LoVo (cell line): ENCODE measurements at regions not wholly inside any gene's neighbourhood (a gene's known extent, or its start where the extent isn't known, plus 50 kb on each side); places are given as distances from the start of the nearest gene placed in this dataset.

Experiments
- DNase-seq: peaks from one replicate; pipeline ENCODE4 v3.0.0-alpha.2; 2016; ENCODE audit warnings: low spot score

DNA sequence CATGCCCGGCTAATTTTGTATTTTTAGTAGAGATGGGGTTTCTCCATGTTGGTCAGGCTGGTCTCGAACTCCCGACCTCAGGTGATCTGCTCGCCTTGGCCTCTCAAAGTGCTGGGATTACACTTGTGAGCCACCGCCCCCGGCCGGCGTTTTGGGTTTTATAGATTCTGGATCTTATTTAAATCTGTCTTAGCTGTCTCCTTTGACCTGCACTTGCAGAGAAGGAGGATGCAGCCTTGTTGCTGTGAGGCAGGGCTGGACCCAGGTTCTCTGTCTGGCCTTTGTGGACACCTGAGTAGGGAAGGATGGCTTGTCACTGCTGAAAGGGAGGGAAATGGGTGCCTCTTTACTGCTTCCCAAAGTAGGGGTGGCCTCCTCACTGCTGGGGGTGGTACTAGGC lies 83.0 kb upstream of the HS6ST1 start:
- DNase-seq: no peak

DNA sequence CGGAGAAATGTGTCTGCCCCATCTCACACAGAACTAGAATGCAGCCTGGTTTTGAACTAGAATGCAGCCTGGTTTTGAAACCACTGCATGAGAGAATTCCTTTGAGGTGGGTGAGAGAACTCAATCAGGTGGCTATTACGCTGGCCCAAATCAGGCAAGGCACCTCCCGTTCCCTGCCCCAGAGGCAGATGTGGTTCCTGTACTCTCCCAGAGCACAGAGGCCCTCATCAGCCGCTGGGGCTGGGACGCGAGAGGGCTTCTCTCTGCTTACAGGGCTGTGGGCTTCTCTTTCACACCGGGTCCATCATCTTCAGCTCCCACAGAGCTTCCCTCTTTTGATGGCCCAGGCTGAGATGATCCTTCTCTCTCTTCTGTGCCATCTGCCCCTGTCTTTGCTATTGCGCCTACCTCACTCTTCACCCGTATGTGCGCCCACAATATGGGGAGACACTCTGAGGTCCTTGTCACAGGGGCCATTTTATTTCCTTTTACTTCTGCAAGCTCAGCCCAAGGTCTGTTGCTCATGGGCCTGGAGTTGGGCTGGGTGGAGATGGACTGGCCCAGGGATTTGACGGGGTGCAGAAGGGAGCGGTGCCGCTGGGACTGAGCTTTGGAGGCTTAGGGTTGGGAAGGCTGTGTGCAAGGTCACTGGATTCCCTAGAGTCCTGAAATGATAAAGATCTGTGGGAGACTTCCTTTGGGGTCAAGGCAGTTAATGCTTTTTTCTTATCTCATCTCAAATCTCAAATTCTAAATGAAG lies 84.4 kb upstream of the HS6ST1 start:
- DNase-seq: no peak

DNA sequence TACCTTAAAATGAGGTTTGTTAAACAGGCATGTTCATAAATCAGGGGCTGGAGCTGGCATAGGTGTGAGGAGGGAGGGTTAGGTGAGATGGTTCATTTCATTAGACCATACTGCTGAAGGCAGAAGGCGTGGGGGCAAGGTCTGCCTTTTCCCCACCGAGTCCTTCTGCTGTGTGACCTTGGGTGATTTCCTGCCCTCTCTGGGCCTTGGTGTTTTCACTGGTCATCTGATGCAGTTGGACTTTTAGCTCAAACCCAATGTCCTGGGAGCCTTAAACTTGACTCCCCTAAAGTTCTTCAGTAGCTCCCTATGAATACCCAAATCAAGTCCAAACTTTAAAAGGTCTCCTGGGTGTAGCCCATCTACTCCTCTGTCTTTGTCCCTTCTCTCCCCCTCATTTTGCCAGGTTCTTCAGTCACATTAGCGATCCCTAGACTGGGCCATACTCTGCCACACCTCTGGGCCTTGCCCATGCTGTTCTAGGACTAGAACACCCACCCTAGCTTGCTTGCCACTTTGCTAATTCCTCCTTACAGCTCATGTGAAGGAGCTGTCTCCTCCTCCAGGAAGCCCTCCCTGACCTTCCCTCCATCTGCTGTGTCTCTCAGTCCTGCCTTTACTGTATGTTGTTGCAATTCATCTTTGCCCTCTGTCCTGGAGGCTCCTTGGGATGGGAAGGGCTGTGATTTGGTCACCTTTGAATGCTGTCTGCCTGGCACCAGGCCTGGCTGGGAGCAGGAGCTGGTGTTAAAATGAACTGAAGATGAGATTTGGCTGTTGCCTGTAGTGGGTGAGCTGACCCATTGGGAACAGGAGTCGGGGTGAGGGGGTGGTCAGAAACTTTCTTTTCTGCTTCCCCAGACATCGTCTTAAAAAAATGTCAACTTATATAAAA lies 85.4 kb upstream of the HS6ST1 start:
- DNase-seq: no peak

DNA sequence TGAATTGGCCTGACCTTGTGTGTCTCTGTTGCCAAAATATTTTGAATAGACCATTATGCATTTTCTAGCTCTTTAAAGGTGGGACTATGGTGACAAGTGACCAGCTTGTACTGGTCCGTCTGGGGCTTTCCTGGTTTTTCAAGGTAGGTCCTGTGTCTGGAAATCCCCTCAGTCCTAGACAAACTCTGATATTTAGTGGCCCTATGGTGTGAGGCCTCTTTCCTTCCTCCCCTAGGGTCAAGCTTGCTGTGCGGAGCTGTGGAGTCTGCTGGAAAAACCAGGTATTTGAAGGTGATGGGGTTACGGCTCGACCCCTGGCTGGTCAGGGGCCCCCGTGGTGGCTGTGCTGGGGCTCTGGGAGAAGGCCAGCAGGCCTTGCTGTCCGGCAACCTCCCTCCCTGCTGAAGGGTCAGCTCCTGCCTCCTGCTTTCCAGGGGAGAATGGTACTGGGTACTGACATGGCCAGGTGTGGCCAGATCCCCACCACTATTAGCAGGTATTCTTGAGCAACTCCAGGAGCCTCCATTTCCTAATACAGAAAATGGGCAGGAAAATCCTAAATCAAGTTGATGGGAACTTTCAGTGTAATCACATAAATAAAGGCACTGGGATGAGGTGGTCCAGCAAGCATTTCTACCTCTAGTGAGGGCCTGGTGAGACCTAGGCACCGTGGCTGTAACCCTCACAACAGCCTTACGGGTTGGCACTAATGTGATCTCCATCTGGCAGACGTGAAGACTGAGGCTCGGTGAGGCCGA lies 86.2 kb upstream of the HS6ST1 start:
- DNase-seq: no peak

DNA sequence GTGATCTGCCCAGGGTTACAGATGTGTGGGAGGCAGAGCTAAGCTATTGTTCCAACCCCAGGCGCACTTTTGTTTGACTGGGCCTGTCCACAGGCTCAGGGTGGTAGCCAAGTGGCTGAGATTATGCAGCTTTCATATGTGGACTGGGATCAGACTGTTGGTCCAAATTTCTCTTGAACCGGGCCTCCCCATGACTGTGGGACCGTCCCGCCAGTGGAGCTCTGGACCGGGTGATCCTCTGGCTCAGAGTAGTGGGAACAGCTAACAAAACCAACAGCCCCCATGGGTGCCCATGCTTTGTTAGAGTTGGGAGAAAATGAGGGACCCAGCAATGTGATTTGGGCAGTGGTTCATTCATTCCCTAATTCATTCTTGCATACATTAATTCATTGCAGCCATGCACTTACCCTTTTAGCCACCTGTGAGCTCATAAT lies 86.8 kb upstream of the HS6ST1 start:
- no peak for DNase-seq

DNA sequence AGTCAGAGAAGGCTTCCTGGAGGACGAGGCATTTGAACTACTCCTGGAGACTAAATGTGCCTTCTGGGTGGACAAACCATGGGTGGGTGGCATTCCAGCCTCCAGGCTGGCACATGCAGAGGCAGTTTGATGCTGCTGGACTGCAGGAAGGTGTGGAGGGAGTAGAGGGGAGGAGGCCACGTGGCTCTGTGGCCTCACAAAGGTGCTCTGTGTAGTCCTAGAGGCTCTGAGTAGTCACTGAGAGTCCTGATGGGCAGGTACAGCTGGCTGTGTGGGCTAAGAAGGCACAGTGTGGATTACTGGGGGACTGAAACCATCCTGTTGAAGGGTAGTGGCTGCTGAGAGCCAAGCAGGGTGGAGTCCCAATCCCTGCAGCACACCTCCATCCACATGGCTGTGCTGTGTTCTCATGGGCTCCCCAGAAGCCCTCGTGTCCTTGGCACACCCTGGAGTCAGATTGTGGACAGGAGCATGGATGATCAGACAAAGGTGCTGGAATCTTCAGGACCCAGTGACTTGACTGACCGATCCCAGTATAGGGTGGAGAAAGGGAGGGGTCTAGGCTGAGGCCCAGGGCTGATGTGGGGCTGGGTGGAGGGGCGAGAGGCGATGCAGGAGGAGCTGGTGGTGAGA lies 87.4 kb upstream of the HS6ST1 start:
- no peak for DNase-seq

DNA sequence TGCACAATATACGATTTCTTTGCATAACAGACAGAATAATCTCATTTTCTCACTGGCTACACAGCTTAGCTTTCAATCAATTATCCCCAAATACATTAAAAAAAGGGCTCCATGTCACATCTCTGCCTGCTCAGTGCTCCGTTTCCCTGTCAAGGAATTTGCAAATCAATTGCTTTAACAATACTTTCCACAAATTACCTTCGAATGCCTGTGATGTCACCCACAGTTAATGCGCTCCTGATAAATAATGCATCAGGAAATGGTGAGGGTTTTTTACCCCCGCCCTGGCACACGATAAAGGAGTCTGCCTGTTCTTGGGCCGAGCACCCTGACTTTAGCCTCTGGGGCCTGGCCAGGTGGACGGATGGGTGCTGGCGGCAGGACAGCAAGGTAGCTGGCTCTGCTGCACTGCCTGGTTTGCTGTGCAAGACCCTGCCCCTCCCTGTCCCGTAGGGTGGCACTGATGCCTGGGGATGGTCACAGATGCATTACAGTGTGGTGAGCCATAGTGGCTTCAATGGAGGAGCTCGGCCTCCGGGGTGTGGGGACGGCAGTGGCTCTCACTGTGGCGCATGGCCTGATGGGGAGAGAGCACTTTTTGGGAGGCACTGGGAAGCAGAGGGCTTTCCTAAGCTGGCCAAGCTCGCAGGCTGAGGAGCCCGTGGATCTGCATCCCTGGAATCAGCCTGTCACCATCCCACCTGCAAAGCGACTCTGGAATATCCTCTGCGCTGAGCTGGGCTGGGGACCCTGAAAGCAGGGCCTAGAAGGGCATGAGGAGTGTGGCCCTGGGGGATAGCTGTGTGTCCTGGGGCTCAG lies 88.3 kb upstream of the HS6ST1 start:
- no peak for DNase-seq

DNA sequence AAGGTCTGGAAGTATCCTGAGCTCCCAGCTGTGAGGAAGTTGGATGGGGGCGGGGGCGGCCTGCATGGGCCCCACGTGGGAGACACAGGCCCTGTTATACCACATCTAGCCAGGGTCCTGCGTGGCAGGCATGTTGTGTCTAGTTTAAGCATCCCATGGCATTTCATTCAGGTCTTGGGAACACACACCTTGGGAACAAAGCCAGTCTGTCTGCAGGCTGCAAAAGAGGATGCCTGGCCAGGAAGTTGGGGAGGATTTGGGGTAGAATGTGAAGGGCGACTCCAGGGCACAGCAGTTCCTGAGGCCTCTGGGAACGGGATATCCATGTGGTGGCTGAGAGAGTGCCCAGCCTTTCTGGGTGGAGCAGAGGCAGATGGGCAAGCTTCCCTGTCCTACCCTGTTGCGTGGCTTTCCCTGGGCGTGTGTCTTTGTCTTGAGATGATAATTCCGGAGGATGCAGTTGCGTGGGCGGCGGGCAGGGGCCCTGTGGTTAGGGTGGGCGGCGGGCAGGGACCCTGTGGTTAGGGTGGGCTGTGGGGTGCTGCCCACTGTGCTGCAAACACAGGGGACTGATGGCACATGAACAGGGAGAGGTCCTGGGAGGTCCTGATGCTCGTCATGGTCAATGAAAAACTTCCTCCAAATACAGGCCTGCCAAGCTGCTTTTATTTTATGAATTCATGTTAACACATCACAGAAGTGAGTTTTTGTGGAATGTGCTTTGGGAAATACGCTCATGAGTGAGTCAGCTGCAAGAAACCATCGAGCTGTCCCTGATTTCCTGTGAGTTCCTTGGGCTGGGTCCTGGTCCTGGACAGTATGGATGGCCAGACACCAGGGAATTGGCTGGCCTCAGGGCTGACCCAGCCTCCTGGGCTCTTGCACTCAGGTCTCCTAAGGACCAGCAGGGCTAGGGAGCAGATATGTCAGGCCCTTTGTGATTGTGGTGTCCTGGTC lies 90.0 kb upstream of the HS6ST1 start:
- DNase-seq: no peak

DNA sequence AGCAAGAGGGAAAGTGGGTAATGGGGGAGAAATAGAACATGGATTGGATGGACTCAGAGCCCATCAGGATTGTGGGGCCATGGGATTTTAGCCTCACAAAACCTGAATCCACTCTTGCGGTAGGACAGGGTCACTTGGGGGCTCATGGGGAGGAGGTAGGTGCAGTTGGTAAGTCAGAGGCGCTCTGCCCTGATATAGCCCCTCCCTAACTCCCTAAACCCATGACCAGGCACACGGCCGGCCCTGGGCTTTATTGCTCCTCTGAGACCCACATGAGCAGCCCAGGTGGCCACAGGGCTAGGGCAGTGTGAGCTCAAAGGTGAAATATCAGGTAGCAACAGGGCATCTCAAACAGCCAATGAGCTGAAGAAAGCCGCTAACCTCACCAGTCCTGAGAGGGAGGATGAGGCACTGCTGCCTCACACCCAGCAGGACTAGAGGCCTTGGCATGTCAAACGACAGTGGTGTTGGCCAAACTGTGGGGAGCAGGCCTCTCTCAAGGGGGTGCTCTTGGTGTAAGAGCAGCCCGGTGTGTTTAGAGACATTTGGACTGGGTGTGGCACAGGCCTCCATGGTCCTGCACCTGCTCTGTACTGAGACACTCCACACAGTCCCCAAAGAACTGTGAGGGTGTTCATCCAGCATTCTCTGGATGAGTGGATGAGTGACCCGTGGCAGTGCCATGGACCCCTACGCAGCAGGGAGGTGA lies 90.8 kb upstream of the HS6ST1 start:
- DNase-seq: no peak

DNA sequence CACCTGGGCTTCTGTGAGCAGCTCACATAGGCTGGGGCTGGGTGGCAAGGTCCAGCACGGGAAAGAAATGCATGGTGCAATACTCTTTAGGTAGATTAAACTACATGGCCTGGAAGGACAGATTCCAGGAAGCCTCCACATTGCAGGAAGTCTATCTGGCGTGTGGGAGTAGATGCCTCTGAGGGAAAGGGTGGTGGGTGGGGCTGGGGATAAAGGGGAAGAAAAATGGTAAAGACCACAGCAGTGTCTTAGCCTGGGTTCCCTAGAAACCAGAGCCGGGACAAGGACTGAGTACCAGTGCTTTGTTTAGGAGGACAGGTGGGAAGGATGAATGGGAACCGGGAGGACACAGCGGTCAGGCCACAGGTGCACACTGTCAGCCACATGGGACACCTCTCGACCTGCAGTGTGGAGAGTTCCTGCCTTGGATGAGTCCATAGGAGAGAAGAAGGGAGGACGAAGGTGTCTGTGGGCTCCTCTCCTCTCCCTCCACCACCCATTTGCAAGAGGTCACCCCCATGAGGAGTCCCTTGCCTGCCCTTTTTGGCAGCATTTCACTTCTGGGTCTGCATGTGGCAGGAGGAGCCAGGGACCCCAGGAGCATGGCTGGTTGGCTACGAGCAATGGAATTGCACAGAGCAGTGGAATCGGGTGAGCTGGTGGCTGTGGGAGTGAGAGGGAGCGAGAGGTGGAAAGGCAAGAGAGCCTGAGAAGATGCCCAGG lies 91.5 kb upstream of the HS6ST1 start:
- DNase-seq: no peak

DNA sequence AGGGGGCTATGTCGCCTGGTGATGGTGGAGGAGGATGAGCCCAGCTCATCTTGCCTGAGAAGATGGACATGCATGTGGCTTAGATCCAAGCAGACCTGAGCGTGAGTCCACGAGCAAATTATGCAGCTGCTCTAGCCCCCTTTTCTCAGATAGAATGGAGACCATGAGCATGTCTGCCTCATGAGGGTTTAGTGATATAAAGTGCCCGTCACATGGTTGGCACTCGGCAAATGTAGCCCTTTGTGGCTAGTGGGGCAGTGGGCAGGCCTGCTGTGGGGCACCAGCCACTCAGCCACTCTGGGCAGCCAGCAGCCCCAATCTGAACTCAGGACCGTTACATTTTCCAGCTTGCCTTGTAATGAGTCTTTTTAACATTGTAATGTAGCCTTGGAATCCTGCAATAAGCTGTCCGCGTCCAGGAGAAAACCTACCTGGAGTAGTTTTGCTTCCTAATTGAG lies 92.1 kb upstream of the HS6ST1 start:
- DNase-seq: no peak

DNA sequence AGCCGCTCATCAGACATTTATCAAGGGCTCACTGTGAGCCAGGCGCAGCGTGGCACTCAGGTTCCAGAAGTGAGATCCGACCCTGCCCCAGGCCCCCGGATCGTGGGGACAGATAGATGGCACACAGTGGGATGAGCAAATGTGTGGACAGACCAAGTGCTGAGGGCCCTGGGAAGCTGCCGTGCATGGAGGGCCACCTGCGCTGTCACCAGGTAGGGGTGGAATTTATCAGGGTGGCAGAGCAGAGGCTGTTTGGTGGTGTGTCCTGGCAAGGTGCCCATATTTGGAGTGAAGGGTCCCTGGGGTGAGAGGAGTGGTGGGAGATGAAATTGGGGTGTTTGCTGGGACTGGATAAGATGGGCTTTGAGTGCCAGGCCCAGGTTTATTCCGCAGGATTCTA lies 92.8 kb upstream of the HS6ST1 start:
- no peak for DNase-seq

DNA sequence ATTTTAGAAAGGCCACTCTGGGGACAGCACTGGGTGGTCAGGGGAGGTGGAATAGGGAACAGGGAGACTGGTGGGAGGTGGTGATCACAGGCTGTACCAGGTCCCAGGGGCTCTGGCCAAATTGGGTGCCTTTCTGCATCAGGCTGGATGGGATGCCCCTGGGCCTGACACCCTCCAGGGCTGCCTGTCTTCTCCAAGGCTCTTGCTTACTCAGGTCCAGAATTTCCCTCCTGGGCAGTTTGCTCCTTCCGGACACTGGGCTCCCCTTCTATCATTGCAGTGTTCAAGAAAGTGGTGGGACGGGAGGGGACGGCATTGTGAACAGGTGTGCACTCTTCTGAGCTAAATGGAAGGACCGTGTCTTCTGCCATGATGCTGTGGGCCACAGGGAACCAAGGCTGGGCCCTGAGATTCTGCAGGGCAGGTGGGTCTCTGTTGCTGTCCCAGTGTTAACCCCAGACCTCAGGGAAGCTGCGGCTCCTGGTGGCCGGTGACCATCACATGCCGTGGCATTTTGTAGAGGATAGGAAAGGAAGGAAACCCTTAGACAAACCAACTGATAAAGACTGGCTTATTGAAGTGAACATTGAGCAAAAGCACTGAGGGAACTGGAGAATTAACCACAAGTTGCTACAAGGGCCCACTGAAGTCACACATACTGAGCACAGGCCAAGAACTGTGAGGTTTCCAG lies 93.7 kb upstream of the HS6ST1 start:
- no peak for DNase-seq

DNA sequence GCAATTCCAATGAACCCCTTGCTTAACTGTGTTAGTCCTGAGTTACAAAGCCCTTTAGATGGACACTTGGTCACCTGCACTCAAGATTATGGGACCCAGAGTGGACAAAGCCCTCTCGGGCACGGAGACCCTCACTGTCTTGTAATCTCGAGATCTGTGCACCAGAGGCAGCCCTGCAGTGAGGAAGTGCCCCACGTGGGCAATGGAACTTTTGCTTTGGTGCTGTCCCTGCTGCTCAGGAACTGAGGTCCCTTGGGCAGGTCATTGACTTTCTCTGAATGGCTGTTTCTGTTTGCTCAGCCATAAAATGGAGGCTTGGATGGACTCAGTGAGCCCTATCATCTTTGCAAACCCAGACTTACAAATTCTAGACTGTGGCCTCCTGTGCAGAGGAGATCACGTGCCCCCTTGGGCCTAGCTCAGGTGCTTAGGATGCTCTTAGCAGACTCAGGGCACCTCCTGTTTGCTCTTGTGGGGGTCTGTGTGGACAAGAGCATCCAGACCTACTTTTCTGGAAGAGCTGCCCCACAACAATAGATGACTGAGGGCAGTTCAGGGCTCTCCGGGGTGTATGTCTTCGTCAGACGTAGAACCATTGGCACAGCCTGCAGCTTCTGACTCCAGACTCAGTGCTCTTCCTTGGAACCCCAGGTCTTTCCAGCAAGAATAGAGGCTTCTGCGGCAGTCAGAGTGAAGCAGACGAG lies 94.5 kb upstream of the HS6ST1 start:
- DNase-seq: no peak

DNA sequence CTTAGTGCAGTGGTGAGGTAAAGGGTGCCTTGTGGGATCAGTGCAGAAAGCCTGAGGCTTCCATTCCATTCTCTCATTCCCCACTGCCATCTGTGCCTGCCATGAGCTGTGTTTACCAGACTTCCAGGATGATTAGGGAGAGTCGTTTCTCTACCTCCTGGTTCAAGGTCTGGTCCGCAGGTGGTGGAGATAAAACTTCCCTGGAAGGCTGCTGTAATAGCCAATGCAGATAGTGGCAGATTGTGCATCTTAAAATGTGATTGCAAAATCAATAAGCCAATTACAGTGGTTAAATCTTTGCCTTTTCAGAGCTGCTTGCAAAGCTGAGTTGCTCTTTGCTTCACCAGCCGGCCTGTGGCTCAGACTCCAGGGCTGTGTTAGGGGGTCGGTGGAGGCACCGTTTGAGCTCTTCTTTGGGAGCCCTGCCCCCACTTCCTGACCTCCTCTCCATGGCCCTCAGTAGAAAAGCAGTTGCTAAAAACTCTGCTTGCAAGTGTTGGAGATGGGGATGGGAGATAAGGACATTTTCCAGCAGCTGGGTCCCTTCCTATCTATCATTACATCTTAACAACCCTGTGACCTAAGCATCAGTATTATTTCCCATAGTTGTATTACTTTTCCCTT lies 95.2 kb upstream of the HS6ST1 start:
- no peak for DNase-seq

DNA sequence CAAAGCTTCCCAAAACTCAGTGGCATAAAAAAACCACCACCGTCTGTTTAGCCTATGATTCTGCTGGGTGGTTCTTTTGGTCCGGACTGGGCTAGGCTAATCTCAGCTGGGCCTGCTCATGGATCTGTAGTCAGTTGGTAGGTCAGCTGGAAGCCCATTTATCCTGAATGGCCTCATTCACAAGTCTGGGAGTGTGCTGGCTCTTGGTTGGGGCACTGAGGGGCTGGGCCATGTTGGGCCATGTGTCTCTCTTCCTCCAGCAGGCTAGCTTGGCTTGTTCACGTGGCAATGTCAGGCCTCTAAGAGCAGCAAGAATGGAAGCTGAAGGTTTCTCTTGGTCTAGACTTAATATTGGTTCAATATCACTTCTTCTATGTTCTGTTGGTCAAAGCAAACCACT lies 95.7 kb upstream of the HS6ST1 start:
- DNase-seq: no peak
